T-helper 9 cell (primary cell): ENCODE measurements at regions not wholly inside any gene's neighbourhood (a gene's known extent, or its start where the extent isn't known, plus 50 kb on each side); places are given as distances from the start of the nearest gene placed in this dataset.
A peak's percentile ranks its signal among the peaks of the same experiment; 100 is the strongest.
"Not testable (repeated sequence)": the region's sequence is repeated elsewhere in the genome, so short reads cannot be mapped to it uniquely, and the experiment has no call there.

Experiments
- DNase-seq: peaks from one replicate; pipeline ENCODE4 v3.0.0-alpha.2; 2020

- DNase-seq: no peak
Measured at GRCh38 chr13:48583859-48584311, 51.0 kb upstream of the RCBTB2 start.

DNA sequence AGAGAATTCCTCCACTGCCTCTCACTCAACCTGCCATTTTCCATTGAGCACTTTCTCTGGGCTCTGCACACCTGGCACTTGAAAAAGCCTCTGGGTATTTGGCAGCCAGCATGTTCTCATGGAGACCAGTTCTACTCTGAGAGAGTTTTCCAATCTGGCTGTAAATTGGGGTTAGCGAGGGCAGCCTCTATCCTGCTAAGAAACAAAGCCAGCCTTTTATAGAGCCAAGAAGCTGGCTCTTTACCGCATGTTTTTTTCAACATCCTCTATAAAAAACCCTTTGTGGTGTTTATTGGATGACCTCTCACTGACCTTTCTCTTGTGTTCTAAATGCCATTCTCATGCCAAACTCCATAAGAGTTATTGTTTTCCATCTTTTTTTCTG lies 52.6 kb upstream of the RCBTB2 start:
- DNase-seq: no peak

GRCh38 chr13:48586591-48587103 lies 53.8 kb upstream of the RCBTB2 start:
- DNase-seq: no peak

DNA sequence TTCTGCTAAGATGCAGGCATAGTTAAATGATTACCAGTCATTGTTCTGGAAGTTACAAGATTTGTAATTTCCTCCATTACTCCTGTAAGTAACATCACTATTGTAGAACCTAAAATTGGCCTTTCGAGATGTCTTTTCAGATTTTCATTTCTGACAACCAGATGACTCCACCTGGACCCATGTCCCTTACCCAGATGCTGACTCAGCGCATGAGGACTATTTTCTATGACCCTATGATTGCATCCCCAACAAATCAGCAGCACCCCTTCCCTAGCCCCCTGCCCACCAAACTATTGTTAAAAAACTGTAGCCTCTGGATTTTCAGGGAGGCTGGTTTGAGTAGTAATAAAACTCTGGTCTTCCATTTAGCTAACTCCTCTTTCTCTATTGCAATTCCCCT lies 55.2 kb upstream of the RCBTB2 start:
- DNase-seq: no peak

DNA sequence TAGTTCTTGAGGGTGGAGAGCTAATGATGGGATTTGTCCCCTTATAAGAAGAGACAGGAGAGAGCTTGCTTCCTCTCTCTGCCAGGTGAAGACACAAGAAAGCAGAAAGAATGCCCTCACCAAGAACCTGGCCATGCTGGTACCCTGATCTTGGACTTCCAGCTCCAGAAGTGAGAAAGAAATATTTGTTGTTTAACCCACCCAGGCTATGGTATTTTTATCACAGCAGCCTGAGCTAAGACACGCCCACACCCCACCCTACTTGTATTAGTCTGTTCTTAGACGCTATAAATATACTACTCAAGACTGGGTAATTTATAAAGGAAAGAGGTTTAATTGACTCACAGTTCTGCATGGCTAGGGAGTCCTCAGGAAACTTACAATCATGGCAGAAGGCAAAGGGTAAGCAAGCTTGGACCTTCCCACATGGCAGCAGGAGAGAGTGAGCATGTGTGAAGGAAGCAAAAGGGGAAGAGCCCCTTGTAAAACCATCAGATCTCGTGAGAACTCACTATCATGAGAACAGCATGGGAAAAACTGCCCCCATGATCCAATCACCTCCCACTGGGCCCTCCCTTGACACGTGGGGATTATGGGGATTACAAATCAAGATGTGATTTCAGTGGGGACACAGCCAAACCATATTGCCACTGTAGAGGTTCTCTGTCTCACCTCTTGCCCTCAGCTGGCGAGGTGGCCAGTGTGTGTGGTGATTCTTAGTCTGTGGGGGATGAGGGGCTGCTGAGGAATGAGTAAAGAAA lies 57.4 kb upstream of the RCBTB2 start:
- DNase-seq: no peak

DNA sequence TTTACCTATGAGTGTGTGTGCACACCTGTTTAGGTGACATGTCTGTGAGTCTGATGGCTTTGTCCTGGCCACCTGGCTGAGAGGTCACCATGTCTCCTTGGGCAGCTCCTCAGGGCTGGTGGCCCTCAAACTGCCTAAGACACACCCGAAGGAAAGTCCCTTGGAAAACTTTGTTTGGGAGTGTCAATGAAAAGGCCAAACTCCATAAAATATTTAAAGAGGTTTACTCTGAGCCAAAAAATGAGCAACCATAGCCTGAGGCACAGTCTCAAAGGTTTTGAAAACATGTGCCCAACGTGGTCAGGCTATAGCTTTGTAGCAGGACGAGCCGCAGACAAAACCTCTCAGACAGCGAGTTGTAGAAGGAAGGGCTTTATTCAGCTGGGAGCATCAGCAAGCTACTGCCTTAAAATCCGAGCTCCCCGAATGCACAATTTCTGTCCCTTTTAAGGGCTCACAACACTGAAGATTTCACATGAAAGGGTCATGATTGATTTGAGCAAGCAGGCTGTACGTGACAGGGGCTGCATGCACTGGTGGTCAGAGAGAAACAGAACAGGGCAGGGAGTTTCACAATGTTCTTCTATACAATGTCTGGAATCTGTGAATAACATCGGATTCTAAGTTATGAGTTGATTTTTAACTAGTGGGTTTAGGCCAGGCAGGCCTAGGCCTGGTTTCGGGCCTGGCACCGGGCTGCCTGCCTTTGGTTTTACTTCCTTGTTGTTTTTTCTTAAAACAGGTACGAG lies 58.4 kb upstream of the RCBTB2 start:
- not testable (repeated sequence) for DNase-seq

- DNase-seq: no peak
Measured at GRCh38 chr13:48591889-48592687, 59.2 kb upstream of the RCBTB2 start.

GRCh38 chr13:48592688-48593049 lies 59.8 kb upstream of the RCBTB2 start:
- DNase-seq: no peak

DNA sequence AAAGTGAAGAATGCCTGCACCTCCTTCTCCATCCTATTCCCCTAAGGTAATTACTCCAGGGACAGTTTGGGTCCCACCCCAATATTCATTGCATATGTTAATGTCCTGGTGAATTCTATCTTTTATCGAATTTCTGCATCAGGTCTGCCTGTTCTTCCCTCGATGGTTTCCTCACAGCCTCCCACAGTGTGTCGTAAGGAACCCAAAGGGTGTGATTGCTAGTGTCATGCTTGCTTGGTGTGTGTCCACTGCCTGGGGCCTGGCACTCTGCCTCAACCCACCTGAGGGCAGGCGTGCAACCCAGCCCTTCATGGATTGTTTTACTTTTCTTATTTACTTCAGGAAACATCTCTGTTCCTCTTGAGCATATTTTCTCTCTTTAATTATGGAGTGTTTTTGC lies 60.2 kb upstream of the CYSLTR2 start:
- no peak for DNase-seq

- DNase-seq: no peak
Measured at GRCh38 chr13:48594096-48594815, 59.5 kb upstream of the CYSLTR2 start.

GRCh38 chr13:48595431-48596429 lies 58.0 kb upstream of the CYSLTR2 start:
- peak; percentile 25 for DNase-seq

DNA sequence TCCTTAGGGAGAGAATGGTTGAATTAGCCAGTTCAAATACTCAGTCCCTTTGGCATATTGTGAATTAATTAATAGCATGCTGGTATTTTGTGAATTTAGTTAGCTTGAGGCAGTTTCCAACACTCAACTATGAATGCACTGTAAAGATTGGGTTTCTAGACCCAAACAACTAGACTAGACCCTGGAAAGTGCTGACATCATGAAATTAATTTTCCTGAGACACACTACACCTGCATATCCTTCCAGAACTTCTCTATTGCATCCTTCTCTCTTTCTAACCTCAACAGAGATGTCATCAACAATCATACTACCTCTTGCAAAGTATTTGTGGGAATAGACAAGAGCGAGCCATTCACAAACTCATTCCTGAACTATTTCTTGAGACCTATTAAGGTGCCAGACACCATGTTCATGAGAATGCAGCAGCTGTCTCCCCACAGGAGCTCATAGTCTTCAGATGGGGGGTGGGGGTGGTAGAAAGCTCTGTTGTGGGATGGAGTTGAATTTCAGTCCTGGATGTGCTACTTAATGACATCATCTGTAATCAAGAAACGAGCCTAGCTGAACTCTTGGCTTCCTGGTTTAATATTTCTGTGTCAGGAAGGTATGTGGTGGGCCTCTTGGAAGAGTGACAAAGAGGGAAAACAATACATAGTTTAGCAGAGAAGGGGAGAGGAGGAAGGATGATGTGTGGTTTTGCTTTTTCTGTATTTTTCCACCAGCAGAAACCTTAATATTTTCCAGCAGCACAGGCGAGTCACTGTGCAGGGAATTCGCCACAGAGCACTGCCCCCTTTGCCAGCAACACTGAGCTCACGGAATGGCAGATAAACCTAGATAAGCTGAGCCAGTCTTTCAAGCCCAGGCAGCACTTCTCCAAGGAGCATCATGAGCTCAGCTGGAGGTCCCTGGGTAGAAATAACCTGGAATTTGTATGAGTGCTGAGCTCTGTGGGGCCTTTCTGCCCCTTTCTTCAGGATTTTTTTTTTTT lies 53.1 kb upstream of the CYSLTR2 start:
- DNase-seq: no peak

DNA sequence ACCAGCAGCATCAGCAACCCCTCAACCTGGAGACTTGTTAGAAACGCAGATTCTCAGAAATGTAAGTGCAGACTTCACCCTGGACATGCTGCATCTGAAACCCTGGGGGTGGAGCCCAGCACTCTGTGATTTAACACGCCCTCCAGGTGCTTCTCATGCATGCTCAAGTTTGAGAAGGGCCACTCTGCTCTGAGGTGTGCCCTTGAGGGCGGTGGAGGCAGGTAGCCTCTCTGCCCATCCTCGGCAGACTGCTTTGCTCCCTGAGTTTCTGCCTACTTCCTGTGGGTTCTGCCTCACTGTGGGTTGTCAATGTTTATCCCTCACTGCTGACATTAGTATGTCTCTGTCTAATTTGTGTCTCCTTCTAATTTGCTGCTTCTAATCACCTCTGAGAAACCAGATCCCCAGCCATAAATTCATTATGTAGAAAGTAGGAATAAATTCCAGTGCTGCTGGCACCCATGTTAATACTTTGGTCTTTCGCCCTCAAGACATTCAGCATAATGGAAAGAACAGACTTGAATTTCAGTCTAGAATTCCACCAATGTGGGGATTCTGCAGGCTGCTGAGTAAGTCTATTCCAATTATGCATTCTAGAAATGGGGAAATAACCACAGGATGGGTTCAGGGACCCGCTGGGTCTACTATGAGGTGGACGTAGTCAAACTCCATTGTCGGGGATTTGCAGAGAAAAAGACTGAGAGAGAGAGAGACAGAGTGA lies 51.3 kb upstream of the CYSLTR2 start:
- no peak for DNase-seq

GRCh38 chr13:48603375-48603774 lies 50.4 kb upstream of the CYSLTR2 start:
- DNase-seq: no peak
